ENCODE measurements at regions not wholly inside any gene's neighbourhood (a gene's known extent, or its start where the extent isn't known, plus 50 kb on each side); places are given as distances from the start of the nearest gene placed in this dataset.
"Not testable (repeated sequence)": the region's sequence is repeated elsewhere in the genome, so short reads cannot be mapped to it uniquely, and the experiment has no call there.

- no peak for DNase-seq (ENCODE audit: low spot score)
These were observed 98.1 kb downstream of the NEDD1 start for GRCh38 chr12:97005174-97005573.

GRCh38 chr12:97005646-97006045 is 98.6 kb downstream of the NEDD1 start:
- DNase-seq (ENCODE audit: low spot score), result no peak

GRCh38 chr12:97006585-97006984 is 99.5 kb downstream of the NEDD1 start:
- no peak for DNase-seq (ENCODE audit: low spot score)

- no peak for DNase-seq (ENCODE audit: low spot score)
These were observed 109.1 kb downstream of the NEDD1 start for GRCh38 chr12:97016163-97016562.

GRCh38 chr12:97017213-97017612 is 110.2 kb downstream of the NEDD1 start:
- DNase-seq (ENCODE audit: low spot score), result no peak

- DNase-seq (ENCODE audit: low spot score), result no peak
These were observed 115.6 kb downstream of the NEDD1 start for GRCh38 chr12:97022536-97023230.

- no peak for DNase-seq (ENCODE audit: low spot score)
These were observed 117.3 kb downstream of the NEDD1 start for GRCh38 chr12:97024393-97024792.

- DNase-seq (ENCODE audit: low spot score), result no peak
These were observed 119.8 kb downstream of the NEDD1 start for GRCh38 chr12:97026901-97027300.

GRCh38 chr12:97027482-97027881 is 120.4 kb downstream of the NEDD1 start:
- no peak for DNase-seq (ENCODE audit: low spot score)

GRCh38 chr12:97038131-97038530 is 131.1 kb downstream of the NEDD1 start:
- no peak for DNase-seq (ENCODE audit: low spot score)

- DNase-seq (ENCODE audit: low spot score), result no peak
These were observed 131.8 kb downstream of the NEDD1 start for GRCh38 chr12:97038834-97039233.

- DNase-seq (ENCODE audit: low spot score), result peak; percentile 50
These were observed 139.8 kb downstream of the NEDD1 start for GRCh38 chr12:97046901-97047300.

- DNase-seq (ENCODE audit: low spot score), result peak; percentile 18
These were observed 140.3 kb downstream of the NEDD1 start for GRCh38 chr12:97047361-97047760.

GRCh38 chr12:97048421-97049035 is 141.5 kb downstream of the NEDD1 start:
- DNase-seq (ENCODE audit: low spot score), result no peak

- DNase-seq (ENCODE audit: low spot score), result no peak
These were observed 143.5 kb downstream of the NEDD1 start for GRCh38 chr12:97050509-97050908.

GRCh38 chr12:97051341-97051740 is 144.3 kb downstream of the NEDD1 start:
- no peak for DNase-seq (ENCODE audit: low spot score)

- DNase-seq (ENCODE audit: low spot score), result no peak
These were observed 154.1 kb downstream of the NEDD1 start for GRCh38 chr12:97061171-97061570.

GRCh38 chr12:97063292-97063935 is 156.4 kb downstream of the NEDD1 start:
- DNase-seq (ENCODE audit: low spot score), result no peak

- DNase-seq (ENCODE audit: low spot score), result no peak
These were observed 168.3 kb downstream of the NEDD1 start for GRCh38 chr12:97075161-97075933.

- DNase-seq (ENCODE audit: low spot score), result no peak
These were observed 169.0 kb downstream of the NEDD1 start for GRCh38 chr12:97075934-97076630.

GRCh38 chr12:97076912-97077311 is 169.9 kb downstream of the NEDD1 start:
- DNase-seq (ENCODE audit: low spot score), result not testable (repeated sequence)

- DNase-seq (ENCODE audit: low spot score), result no peak
These were observed 175.0 kb downstream of the NEDD1 start for GRCh38 chr12:97082029-97082428.

All from Ammon's horn (tissue), 1 donor.